ENCODE measurements at regions not wholly inside any gene's neighbourhood (a gene's known extent, or its start where the extent isn't known, plus 50 kb on each side); places are given as distances from the start of the nearest gene placed in this dataset.

- no peak for TF ChIP-seq EZH2 (IDR thresholded peaks at IDR 0.05; ENCODE audit: borderline replicate concordance, low read length)
- TF ChIP-seq, protein P1, sequence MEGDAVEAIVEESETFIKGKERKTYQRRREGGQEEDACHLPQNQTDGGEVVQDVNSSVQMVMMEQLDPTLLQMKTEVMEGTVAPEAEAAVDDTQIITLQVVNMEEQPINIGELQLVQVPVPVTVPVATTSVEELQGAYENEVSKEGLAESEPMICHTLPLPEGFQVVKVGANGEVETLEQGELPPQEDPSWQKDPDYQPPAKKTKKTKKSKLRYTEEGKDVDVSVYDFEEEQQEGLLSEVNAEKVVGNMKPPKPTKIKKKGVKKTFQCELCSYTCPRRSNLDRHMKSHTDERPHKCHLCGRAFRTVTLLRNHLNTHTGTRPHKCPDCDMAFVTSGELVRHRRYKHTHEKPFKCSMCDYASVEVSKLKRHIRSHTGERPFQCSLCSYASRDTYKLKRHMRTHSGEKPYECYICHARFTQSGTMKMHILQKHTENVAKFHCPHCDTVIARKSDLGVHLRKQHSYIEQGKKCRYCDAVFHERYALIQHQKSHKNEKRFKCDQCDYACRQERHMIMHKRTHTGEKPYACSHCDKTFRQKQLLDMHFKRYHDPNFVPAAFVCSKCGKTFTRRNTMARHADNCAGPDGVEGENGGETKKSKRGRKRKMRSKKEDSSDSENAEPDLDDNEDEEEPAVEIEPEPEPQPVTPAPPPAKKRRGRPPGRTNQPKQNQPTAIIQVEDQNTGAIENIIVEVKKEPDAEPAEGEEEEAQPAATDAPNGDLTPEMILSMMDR (IDR thresholded peaks at IDR 0.05; ENCODE audit: low read length): no peak
These were observed 1610.0 kb downstream of the BRINP3 start for GRCh38 chr1:188867614-188868013.
